NCI-H1436 treated with DMSO at 0.1 percent for 48 hours (cell line): ENCODE measurements at regions not wholly inside any gene's neighbourhood (a gene's known extent, or its start where the extent isn't known, plus 50 kb on each side); places are given as distances from the start of the nearest gene placed in this dataset.

Experiments
- DNase-seq: peaks from one replicate; lab custom pipeline; 2025; lab: John Stamatoyannopoulos, UW

- no peak for DNase-seq
These were observed 125.0 kb upstream of the PPP2R2D start for GRCh38 chr10:131775833-131776232.

GRCh38 chr10:131776496-131776895 lies 124.3 kb upstream of the PPP2R2D start:
- DNase-seq: no peak

- no peak for DNase-seq
These were observed 123.6 kb upstream of the PPP2R2D start for GRCh38 chr10:131777162-131777561.

GRCh38 chr10:131777921-131778320 lies 122.9 kb upstream of the PPP2R2D start:
- DNase-seq: no peak

GRCh38 chr10:131778385-131778784 lies 122.4 kb upstream of the PPP2R2D start:
- no peak for DNase-seq

GRCh38 chr10:131778842-131779241 lies 122.0 kb upstream of the PPP2R2D start:
- DNase-seq: no peak

- DNase-seq: no peak
These were observed 121.0 kb upstream of the PPP2R2D start for GRCh38 chr10:131779661-131780394.

GRCh38 chr10:131781076-131781475 lies 119.7 kb upstream of the PPP2R2D start:
- DNase-seq: no peak

GRCh38 chr10:131781791-131782190 lies 119.0 kb upstream of the PPP2R2D start:
- DNase-seq: no peak

GRCh38 chr10:131784363-131785120 lies 116.3 kb upstream of the PPP2R2D start:
- no peak for DNase-seq

GRCh38 chr10:131785121-131785460 lies 115.7 kb upstream of the PPP2R2D start:
- no peak for DNase-seq

- no peak for DNase-seq
These were observed 113.8 kb upstream of the PPP2R2D start for GRCh38 chr10:131786756-131787605.

- DNase-seq: no peak
These were observed 112.8 kb upstream of the PPP2R2D start for GRCh38 chr10:131787961-131788360.

- no peak for DNase-seq
These were observed 112.4 kb upstream of the PPP2R2D start for GRCh38 chr10:131788386-131788785.

GRCh38 chr10:131789516-131789915 lies 111.3 kb upstream of the PPP2R2D start:
- DNase-seq: no peak

GRCh38 chr10:131790021-131790420 lies 110.8 kb upstream of the PPP2R2D start:
- DNase-seq: no peak

GRCh38 chr10:131792011-131792651 lies 108.7 kb upstream of the PPP2R2D start:
- DNase-seq: no peak

GRCh38 chr10:131792809-131793208 lies 108.0 kb upstream of the PPP2R2D start:
- no peak for DNase-seq

GRCh38 chr10:131795761-131796160 lies 105.0 kb upstream of the PPP2R2D start:
- no peak for DNase-seq

- DNase-seq: no peak
These were observed 103.2 kb upstream of the PPP2R2D start for GRCh38 chr10:131797626-131798025.

GRCh38 chr10:131799429-131799828 lies 101.4 kb upstream of the PPP2R2D start:
- DNase-seq: no peak
